Fibroblast of skin of scalp (primary cell): ENCODE measurements at regions not wholly inside any gene's neighbourhood (a gene's known extent, or its start where the extent isn't known, plus 50 kb on each side); places are given as distances from the start of the nearest gene placed in this dataset.
A peak's percentile ranks its signal among the peaks of the same experiment; 100 is the strongest.

Experiments used
- DNase-seq: peaks from one replicate; pipeline ENCODE4 v3.0.0-alpha.2; 2013

GRCh38 chr4:34176609-34177008 is 2067.7 kb downstream of the ARAP2 start:
- no peak for DNase-seq

GRCh38 chr4:34178476-34178875 is 2065.8 kb downstream of the ARAP2 start:
- DNase-seq, result no peak

- peak; percentile 94 for DNase-seq
Measured at GRCh38 chr4:34181311-34181841, 2062.9 kb downstream of the ARAP2 start.

GRCh38 chr4:34181891-34182290 is 2062.4 kb downstream of the ARAP2 start:
- DNase-seq, result no peak

- DNase-seq, result no peak
Measured at GRCh38 chr4:34182306-34182705, 2062.0 kb downstream of the ARAP2 start.

GRCh38 chr4:34183926-34184325 is 2060.4 kb downstream of the ARAP2 start:
- peak; percentile 29 for DNase-seq

GRCh38 chr4:34187056-34187455 is 2057.3 kb downstream of the ARAP2 start:
- DNase-seq, result no peak

- DNase-seq, result no peak
Measured at GRCh38 chr4:34191443-34191842, 2052.9 kb downstream of the ARAP2 start.

GRCh38 chr4:34193451-34194154 is 2050.7 kb downstream of the ARAP2 start:
- DNase-seq, result peak; percentile 63

GRCh38 chr4:34194585-34194984 is 2049.7 kb downstream of the ARAP2 start:
- no peak for DNase-seq

GRCh38 chr4:34196375-34196774 is 2047.9 kb downstream of the ARAP2 start:
- no peak for DNase-seq

- no peak for DNase-seq
Measured at GRCh38 chr4:34198966-34199365, 2045.3 kb downstream of the ARAP2 start.

GRCh38 chr4:34200535-34200934 is 2043.8 kb downstream of the ARAP2 start:
- no peak for DNase-seq

GRCh38 chr4:34202154-34202553 is 2042.2 kb downstream of the ARAP2 start:
- no peak for DNase-seq

- DNase-seq, result no peak
Measured at GRCh38 chr4:34220601-34221000, 2023.7 kb downstream of the ARAP2 start.

GRCh38 chr4:34221986-34222385 is 2022.3 kb downstream of the ARAP2 start:
- DNase-seq, result no peak

- no peak for DNase-seq
Measured at GRCh38 chr4:34236118-34236517, 2008.2 kb downstream of the ARAP2 start.

GRCh38 chr4:34245276-34245675 is 1999.0 kb downstream of the ARAP2 start:
- DNase-seq, result no peak

- DNase-seq, result peak; percentile 44
Measured at GRCh38 chr4:34250562-34250961, 1993.8 kb downstream of the ARAP2 start.

- DNase-seq, result no peak
Measured at GRCh38 chr4:34253239-34253638, 1991.1 kb downstream of the ARAP2 start.

- peak; percentile 16 for DNase-seq
Measured at GRCh38 chr4:34258176-34258575, 1986.1 kb downstream of the ARAP2 start.

GRCh38 chr4:34261799-34262314 is 1982.5 kb downstream of the ARAP2 start:
- DNase-seq, result no peak

- no peak for DNase-seq
Measured at GRCh38 chr4:34269613-34270012, 1974.7 kb downstream of the ARAP2 start.
